T-cell (primary cell): ENCODE measurements at regions not wholly inside any gene's neighbourhood (a gene's known extent, or its start where the extent isn't known, plus 50 kb on each side); places are given as distances from the start of the nearest gene placed in this dataset.

ENCODE experiments used
- ATAC-seq, 4 experiments: fragments of 200-7000 bp in 3 of 4; fragments of 150-1000 bp in 1 of 4; cut with Tn5 transposase; replicated peaks in 1 of 4; 1 replicate in 3 of 4; 2 replicates in 1 of 4; pipeline ENCODE4 v1.10.0; 2021; ENCODE audit warnings: moderate library complexity in 3 of 4, mild to moderate bottlenecking in 2 of 4, moderate number of reproducible peaks in 1 of 4
- CTCF ChIA-PET, 2 donors: fragments of 300-600 bp; sonication (Branson Sonifier 250); formaldehyde crosslinking; loops; one replicate each; lab custom pipeline; 2022; ENCODE audit warnings: antibody characterized with exemption in 2 of 2; lab: Charles Lee
- POLR2A ChIA-PET, 2 donors: fragments of 300-600 bp; sonication (Branson Sonifier 250); formaldehyde crosslinking; loops; one replicate each; lab custom pipeline; 2022; ENCODE audit warnings: antibody characterized with exemption in 2 of 2; lab: Charles Lee
- DNase-seq, 35 experiments: peaks; one replicate each; pipeline versions ENCODE4 v3.0.0 to v3.0.0-alpha.2; 2013 to 2023
- H3K27ac ChIP-seq: one replicate; pipeline ENCODE4 v1.5.1; 2013; ENCODE audit warnings: low read length
- H3K27me3 ChIP-seq, 2 experiments: replicated peaks in 1 of 2; 1 replicate in 1 of 2; 2 replicates in 1 of 2; pipeline versions ENCODE4 v1.6.1 to v1.7.0; 2013; ENCODE audit warnings: low read length in 1 of 2, mixed read lengths in 1 of 2; ENCODE audit not compliant: control insufficient read depth in 2 of 2, insufficient read depth in 2 of 2; ENCODE audit errors: extremely low read depth in 1 of 2
- H3K36me3 ChIP-seq, 2 donors: 1 replicate in 1 of 2; 2 replicates in 1 of 2; pipeline versions ENCODE4 v1.6.1 to v1.7.0; 2013; ENCODE audit warnings: low read length in 1 of 2; ENCODE audit not compliant: control insufficient read depth in 2 of 2, insufficient read depth in 1 of 2; ENCODE audit errors: extremely low read depth in 1 of 2
- H3K4me1 ChIP-seq, 2 experiments: 1 replicate in 1 of 2; 2 replicates in 1 of 2; pipeline versions ENCODE4 v1.6.1 to v1.7.0; 2013; ENCODE audit warnings: low read length in 2 of 2, mixed read lengths in 1 of 2; ENCODE audit not compliant: insufficient read depth in 2 of 2, control insufficient read depth in 1 of 2; ENCODE audit errors: extremely low read depth in 1 of 2
- H3K4me3 ChIP-seq, 2 donors: 1 replicate in 1 of 2; 2 replicates in 1 of 2; pipeline versions ENCODE4 v1.5.1 to v1.7.0; 2013; ENCODE audit warnings: mild to moderate bottlenecking in 2 of 2, low read length in 1 of 2, moderate library complexity in 1 of 2; ENCODE audit not compliant: control insufficient read depth in 1 of 2; ENCODE audit errors: extremely low read depth in 1 of 2
- H3K9me3 ChIP-seq: 2 replicates; pipeline ENCODE4 v1.7.0; 2013
- H3K27ac Mint-ChIP-seq, 2 donors: one replicate each; pipeline ENCODE4 v1.8.0; 2020 to 2021; ENCODE audit warnings: mild to moderate bottlenecking in 2 of 2, mixed read lengths in 2 of 2
- H3K27me3 Mint-ChIP-seq, 2 donors: one replicate each; pipeline ENCODE4 v1.8.0; 2021 to 2022; ENCODE audit warnings: mixed read lengths in 2 of 2
- H3K36me3 Mint-ChIP-seq: one replicate; pipeline ENCODE4 v1.8.0; 2021; ENCODE audit warnings: mixed read lengths
- H3K4me1 Mint-ChIP-seq, 3 donors: one replicate each; pipeline ENCODE4 v1.8.0; 2020 to 2022; ENCODE audit warnings: mixed read lengths in 3 of 3, mild to moderate bottlenecking in 1 of 3
- H3K4me3 Mint-ChIP-seq, 3 donors: one replicate each; pipeline ENCODE4 v1.8.0; 2020 to 2022; ENCODE audit warnings: mild to moderate bottlenecking in 3 of 3, mixed read lengths in 3 of 3, moderate library complexity in 3 of 3
- H3K9me3 Mint-ChIP-seq, 3 donors: one replicate each; pipeline ENCODE4 v1.8.0; 2020 to 2022; ENCODE audit warnings: mixed read lengths in 3 of 3
- WGBS: methylation state at CpG from one replicate; pipeline ENCODE4 v1.1.5; 2013; ENCODE audit warnings: missing lambda C conversion rate; ENCODE audit not compliant: insufficient coverage; 5-methylcytosine and 5-hydroxymethylcytosine counted together

GRCh38 chr1:232439011-232439410 is 190.9 kb downstream of the SIPA1L2 start:
- Mint-ChIP-seq H3K27me3 (no peaks in the 10 kb centered on the region), H3K4me3 (no peak overlapping the region), H3K9me3 (no peaks in the 10 kb centered on the region), H3K36me3 (no peaks in the 10 kb centered on the region), H3K27ac (no peak overlapping the region), H3K4me1 (no peaks in the 10 kb centered on the region)
- DNase-seq (no peak), ATAC-seq (no peak)
- Histone ChIP-seq H3K27ac (no peak overlapping the region), H3K27me3 (no peaks in the 10 kb centered on the region), H3K4me3 (no peak overlapping the region), H3K36me3 (no peaks in the 10 kb centered on the region), H3K9me3 (no peaks in the 10 kb centered on the region), H3K4me1 (no peaks in the 10 kb centered on the region)
- 96% methylated on average over 16 of the region's 18 CpGs for WGBS
- ChIA-PET POLR2A (no interaction called here), CTCF (no interaction called here)

- WGBS: 100% methylated on average over 1 of the region's 5 CpGs
Measured at GRCh38 chr1:232438476-232438875, 191.5 kb downstream of the SIPA1L2 start.

GRCh38 chr1:232437510-232437909 is 192.4 kb downstream of the SIPA1L2 start:
- no CpG with 5 or more reads among the region's 7 CpGs for whole genome bisulfite sequencing
- no peaks in the 10 kb centered on the region for H3K36me3 ChIP-seq
- ATAC-seq (peak in 1 of 4 experiments; percentile 11), DNase-seq (no peak)
- H3K27me3 ChIP-seq: no peaks in the 10 kb centered on the region
- POLR2A ChIA-PET: no interaction called here
- Mint-ChIP-seq H3K4me3 (no peak overlapping the region), H3K9me3 (no peaks in the 10 kb centered on the region), H3K27ac (no peak overlapping the region), H3K36me3 (no peaks in the 10 kb centered on the region), H3K27me3 (peaks cover 0 to 4% of the 10 kb centered on the region in 2 donors), H3K4me1 (no peaks in the 10 kb centered on the region)
- H3K27ac ChIP-seq: no peak overlapping the region
- CTCF ChIA-PET: no interaction called here
- H3K9me3 ChIP-seq: no peaks in the 10 kb centered on the region
- no peak overlapping the region for H3K4me3 ChIP-seq
- H3K4me1 ChIP-seq: no peaks in the 10 kb centered on the region

More at GRCh38 chr1:232438476-232438875, 191.5 kb downstream of the SIPA1L2 start:
- Mint-ChIP-seq H3K9me3 (no peaks in the 10 kb centered on the region), H3K36me3 (no peaks in the 10 kb centered on the region), H3K4me3 (no peak overlapping the region), H3K27me3 (no peaks in the 10 kb centered on the region), H3K27ac (no peak overlapping the region), H3K4me1 (no peaks in the 10 kb centered on the region)
- CTCF ChIA-PET: interaction anchor here in 1 of 2 donors (0.5 kb wide), 1 partner anchor 564 kb away, joined by 3 read pairs; no protein-coding TSS in a partner anchor
- no peak for ATAC-seq
- DNase-seq: no peak
- H3K4me1 ChIP-seq: no peaks in the 10 kb centered on the region
- H3K9me3 ChIP-seq: no peaks in the 10 kb centered on the region
- POLR2A ChIA-PET: no interaction called here
- no peak overlapping the region for H3K27ac ChIP-seq
- no peak overlapping the region for H3K4me3 ChIP-seq
- no peaks in the 10 kb centered on the region for H3K27me3 ChIP-seq
- H3K36me3 ChIP-seq: no peaks in the 10 kb centered on the region

GRCh38 chr1:232435729-232436128 is 194.2 kb downstream of the SIPA1L2 start:
- H3K4me1 ChIP-seq: no peaks in the 10 kb centered on the region
- no peaks in the 10 kb centered on the region for H3K27me3 ChIP-seq
- H3K9me3 ChIP-seq: no peaks in the 10 kb centered on the region
- no peak overlapping the region for H3K4me3 ChIP-seq
- 100% methylated on average over 1 of the region's 3 CpGs for WGBS
- H3K4me3 Mint-ChIP-seq: no peak overlapping the region
- DNase-seq (no peak), ATAC-seq (no peak)
- no peaks in the 10 kb centered on the region for H3K36me3 Mint-ChIP-seq
- no peaks in the 10 kb centered on the region for H3K4me1 Mint-ChIP-seq
- peaks cover 0 to 4% of the 10 kb centered on the region in 2 donors for H3K27me3 Mint-ChIP-seq
- H3K9me3 Mint-ChIP-seq: no peaks in the 10 kb centered on the region
- H3K36me3 ChIP-seq: no peaks in the 10 kb centered on the region
- CTCF ChIA-PET: interaction anchor here in 1 of 2 donors (0.5 kb wide), 1 partner anchor 885 kb away, joined by 3 read pairs; no protein-coding TSS in a partner anchor
- H3K27ac ChIP-seq: no peak overlapping the region
- H3K27ac Mint-ChIP-seq: no peak overlapping the region
- POLR2A ChIA-PET: no interaction called here

GRCh38 chr1:232432313-232432712 is 197.6 kb downstream of the SIPA1L2 start:
- Histone ChIP-seq H3K9me3 (no peaks in the 10 kb centered on the region), H3K4me3 (no peak overlapping the region), H3K27me3 (no peaks in the 10 kb centered on the region), H3K27ac (no peak overlapping the region), H3K36me3 (no peaks in the 10 kb centered on the region), H3K4me1 (no peaks in the 10 kb centered on the region)
- Mint-ChIP-seq H3K27ac (no peak overlapping the region), H3K36me3 (no peaks in the 10 kb centered on the region), H3K4me1 (no peaks in the 10 kb centered on the region), H3K27me3 (peaks cover 0 to 4% of the 10 kb centered on the region in 2 donors), H3K9me3 (no peaks in the 10 kb centered on the region), H3K4me3 (no peak overlapping the region)
- ChIA-PET CTCF (no interaction called here), POLR2A (no interaction called here)
- ATAC-seq: no peak
- WGBS: 81% methylated on average over 6 of the region's 8 CpGs
- DNase-seq: no peak

GRCh38 chr1:232431748-232432147 is 198.2 kb downstream of the SIPA1L2 start:
- H3K27ac ChIP-seq: no peak overlapping the region
- WGBS: no CpG with 5 or more reads among the region's 4 CpGs
- Mint-ChIP-seq H3K36me3 (no peaks in the 10 kb centered on the region), H3K9me3 (no peaks in the 10 kb centered on the region), H3K4me1 (no peaks in the 10 kb centered on the region), H3K27ac (no peak overlapping the region), H3K27me3 (peaks cover 0 to 4% of the 10 kb centered on the region in 2 donors), H3K4me3 (no peak overlapping the region)
- H3K36me3 ChIP-seq: no peaks in the 10 kb centered on the region
- no peaks in the 10 kb centered on the region for H3K27me3 ChIP-seq
- POLR2A ChIA-PET: no interaction called here
- DNase-seq (no peak), ATAC-seq (no peak)
- no peak overlapping the region for H3K4me3 ChIP-seq
- no peaks in the 10 kb centered on the region for H3K4me1 ChIP-seq
- no peaks in the 10 kb centered on the region for H3K9me3 ChIP-seq
- CTCF ChIA-PET: no interaction called here

- Histone ChIP-seq H3K27me3 (no peaks in the 10 kb centered on the region), H3K4me3 (no peak overlapping the region), H3K9me3 (no peaks in the 10 kb centered on the region), H3K36me3 (no peaks in the 10 kb centered on the region), H3K27ac (no peak overlapping the region), H3K4me1 (no peaks in the 10 kb centered on the region)
- WGBS: 80% methylated on average over 4 of the region's 6 CpGs
- H3K27ac Mint-ChIP-seq: no peak overlapping the region
- POLR2A ChIA-PET: no interaction called here
- H3K9me3 Mint-ChIP-seq: no peaks in the 10 kb centered on the region
- peaks cover 0 to 4% of the 10 kb centered on the region in 2 donors for H3K27me3 Mint-ChIP-seq
- ATAC-seq (no peak), DNase-seq (no peak)
- no peaks in the 10 kb centered on the region for H3K36me3 Mint-ChIP-seq
- no peaks in the 10 kb centered on the region for H3K4me1 Mint-ChIP-seq
- no peak overlapping the region for H3K4me3 Mint-ChIP-seq
- CTCF ChIA-PET: no interaction called here
Measured at GRCh38 chr1:232431326-232431725, 198.6 kb downstream of the SIPA1L2 start.
